HG03521 (cell line): ENCODE measurements at regions not wholly inside any gene's neighbourhood (a gene's known extent, or its start where the extent isn't known, plus 50 kb on each side); places are given as distances from the start of the nearest gene placed in this dataset.

Source experiments
- ATAC-seq: cut with Tn5 transposase; IDR thresholded peaks from one replicate; pipeline ENCODE4 v1.9.1; 2021; ENCODE audit warnings: mild to moderate bottlenecking, moderate library complexity; ENCODE audit not compliant: unreplicated experiment

- no peak for ATAC-seq
Observed at GRCh38 chr1:5661196-5662085, 330.8 kb downstream of the NPHP4 start.

DNA sequence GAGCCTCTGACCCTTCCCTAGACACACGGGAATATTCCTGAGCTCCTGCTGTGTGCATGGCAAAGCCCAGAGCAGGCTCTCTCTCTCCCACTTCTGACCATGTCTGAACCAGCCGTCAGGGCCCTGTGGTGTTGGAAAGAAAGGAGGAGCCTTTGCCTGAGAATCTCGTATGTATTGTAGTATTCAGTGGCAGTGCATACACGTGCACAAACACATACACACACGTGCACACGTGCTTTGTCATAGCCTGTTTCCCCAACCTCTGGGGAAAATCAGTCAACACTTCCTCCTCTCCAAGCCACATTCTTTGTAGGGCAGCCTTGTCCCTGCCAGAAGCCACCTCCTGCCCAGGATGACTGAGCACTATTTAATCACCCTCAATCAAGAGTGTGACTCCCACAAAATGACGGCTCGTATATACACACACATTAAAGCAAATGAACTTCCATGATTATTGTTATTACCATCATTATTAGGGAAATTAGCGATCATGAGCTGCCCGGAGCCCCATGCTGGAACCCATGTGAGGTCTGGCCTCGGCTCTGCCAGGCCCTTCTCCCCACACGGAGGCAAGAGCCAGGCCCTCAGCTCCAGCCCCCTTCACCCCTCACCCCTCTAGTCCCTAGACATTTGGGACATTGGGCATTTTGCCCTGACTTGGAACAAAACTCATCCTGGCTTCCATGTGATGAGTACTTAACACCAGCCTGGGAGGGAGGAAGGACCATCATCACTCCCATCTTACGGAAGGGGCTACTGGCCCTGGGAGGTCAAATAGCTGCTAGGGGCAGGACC, 331.9 kb downstream of the NPHP4 start:
- no peak for ATAC-seq

- ATAC-seq, result no peak
Observed at GRCh38 chr1:5659606-5660005, 332.6 kb downstream of the NPHP4 start.

DNA sequence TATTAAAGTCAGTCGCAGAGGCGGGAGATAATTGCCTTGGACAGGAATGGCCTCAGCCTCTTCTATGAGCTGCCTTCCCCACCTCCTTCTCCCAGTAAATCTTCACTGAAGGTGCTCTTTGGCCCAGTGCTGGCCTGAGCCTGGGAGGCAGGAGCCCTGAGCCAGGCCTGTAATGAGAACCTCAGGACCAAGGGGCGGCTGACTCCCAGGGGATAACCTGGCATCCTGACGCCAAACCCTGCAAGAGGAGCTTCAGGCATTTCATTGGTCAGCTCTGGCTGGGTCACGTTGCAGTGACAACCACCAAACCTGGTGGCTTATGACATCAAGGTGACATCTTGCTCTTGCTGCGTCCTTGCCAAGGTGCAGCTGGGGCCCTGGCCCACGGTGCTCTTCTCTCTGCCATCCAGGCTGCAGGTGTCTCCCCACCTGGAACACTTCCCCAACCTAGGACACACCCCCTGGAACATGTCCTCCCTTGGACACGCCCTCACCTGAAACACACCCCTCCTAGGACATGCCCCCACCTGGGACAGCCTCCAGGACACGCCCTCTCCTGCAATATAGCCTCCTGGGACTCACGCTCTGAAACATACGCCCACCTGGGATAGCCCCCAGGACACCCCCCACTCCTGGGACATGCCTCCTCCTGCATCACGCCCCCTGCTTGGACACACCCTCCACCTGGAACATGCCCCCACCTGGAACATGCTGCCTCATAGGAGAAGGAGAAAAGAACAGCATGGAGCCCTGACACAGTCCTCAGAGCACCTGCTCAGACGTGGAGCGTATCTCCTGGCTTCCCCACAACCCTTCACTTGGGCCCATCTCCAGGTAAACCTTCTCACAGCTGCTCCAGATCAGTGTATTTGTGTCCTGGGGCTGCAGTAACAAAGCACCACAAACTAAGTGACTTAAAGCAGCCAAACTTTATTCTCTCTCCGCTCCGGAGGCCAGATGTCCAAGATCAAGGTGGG, 333.6 kb downstream of the NPHP4 start:
- ATAC-seq, result no peak

DNA sequence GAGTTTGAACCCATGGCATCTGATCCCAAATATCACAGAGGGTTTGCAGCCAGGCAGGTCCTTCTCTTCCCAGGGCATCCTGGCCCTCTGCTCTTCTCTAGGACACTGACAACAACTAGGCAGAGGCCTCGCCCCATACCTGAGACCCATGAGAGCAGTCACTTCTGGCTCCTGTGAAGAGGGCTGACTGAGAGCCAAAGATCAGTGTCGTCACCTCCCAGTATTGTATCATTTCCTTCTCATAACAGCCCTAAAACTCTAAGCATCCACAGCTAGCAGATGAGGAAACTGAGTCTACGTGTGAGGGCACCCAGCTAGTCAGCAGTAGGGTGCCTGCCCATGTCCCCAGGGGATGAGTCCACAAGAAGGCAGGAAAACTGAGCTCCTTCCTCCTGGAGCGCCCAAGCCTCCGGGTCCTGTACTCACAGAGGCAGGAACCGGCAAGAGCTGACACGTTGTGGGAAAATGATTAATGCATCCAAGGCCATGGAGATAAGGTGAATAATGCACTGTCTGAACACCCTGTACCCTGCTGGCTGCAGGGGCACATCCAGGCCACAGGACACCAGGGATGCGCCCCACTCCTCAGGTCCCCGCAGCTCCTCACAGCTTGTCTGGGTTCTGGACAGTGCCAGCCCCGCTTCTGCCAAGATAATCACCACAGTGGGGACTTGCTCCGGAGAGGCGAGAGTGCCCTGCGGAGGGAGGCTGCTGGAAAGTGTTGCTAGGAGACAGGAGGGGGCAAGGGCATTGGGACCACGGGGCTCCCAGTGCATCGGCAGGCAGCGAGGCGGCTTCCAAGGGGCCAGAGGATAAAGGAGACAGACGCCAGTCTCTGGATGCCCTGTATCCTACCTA, 340.0 kb downstream of the NPHP4 start:
- no peak for ATAC-seq

GRCh38 chr1:5651473-5651872, 340.8 kb downstream of the NPHP4 start:
- no peak for ATAC-seq

DNA sequence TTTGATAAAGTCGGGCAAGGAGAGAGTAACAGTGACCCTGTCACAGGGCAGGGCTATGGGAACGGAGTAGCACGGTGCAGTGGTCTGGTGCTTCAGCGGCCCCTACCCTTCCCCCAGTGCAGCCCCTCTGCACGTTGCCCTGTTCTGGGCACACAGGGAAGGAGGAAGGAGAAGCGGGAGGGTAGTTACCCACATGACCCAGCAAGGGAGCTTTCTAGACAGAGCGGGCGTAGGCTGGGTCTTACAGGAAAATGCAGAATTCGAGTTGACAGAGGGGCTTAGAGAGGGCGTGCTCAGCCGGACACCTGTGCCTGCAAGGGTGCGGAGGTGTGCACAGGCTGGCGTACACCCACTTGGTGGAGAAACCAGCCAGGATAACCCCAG, 341.2 kb downstream of the NPHP4 start:
- no peak for ATAC-seq

- no peak for ATAC-seq
Observed at GRCh38 chr1:5650283-5651026, 341.8 kb downstream of the NPHP4 start.

DNA sequence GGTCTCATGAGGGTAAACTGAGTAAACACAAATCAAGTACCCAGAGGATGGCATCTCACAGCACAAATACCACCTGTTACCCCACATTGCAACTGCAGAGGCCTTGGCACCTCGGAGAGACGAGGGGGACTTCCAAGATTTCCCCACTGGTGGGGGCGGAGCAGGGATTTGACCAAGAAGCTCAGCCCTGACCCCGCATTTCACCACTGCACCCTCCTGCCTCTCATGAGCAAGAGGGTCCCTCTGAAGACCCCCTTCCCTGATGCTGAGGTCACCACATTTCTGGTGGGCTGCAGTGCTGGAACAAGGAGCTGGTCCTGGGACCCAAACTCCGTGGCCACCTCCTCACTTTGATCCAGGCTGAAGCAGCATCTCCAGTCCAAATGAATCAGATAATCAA, 342.4 kb downstream of the NPHP4 start:
- ATAC-seq, result no peak

- no peak for ATAC-seq
Observed at GRCh38 chr1:5649166-5649551, 343.1 kb downstream of the NPHP4 start.

DNA sequence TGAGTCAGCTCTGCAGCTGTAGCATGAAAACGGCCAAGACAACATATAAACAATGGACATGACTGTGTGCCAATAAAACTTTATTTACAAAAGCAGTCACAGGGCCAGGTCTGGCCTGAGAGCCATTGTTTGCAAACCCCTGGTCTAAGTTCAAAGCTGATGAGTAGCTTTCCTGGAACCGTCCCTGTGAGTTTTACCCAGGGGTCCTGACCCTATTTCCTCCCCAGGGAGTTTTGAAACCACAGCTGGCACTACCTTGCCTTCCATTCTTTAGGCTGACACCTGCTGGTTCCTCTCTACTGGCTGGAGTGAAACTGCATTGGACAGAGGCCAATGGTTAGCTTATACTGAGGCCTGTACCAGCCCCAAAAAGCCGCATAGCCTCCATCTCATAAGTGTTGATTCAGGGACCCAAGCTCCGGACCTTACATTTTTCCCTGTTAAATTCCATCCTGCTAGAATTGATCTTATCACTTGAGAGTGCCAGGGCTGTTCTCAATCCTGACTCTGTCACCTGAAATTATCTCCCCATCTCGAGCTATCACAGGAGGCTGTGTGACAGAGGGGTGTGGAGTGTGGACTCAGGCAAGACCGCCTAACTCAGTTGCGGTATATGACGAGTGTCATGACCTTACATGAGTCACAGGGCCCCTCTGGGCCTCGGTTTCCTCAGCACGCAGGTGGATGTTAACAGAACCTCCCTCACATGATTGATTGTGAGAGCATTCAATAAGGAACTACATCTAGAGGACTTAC, 343.6 kb downstream of the NPHP4 start:
- ATAC-seq, result no peak

DNA sequence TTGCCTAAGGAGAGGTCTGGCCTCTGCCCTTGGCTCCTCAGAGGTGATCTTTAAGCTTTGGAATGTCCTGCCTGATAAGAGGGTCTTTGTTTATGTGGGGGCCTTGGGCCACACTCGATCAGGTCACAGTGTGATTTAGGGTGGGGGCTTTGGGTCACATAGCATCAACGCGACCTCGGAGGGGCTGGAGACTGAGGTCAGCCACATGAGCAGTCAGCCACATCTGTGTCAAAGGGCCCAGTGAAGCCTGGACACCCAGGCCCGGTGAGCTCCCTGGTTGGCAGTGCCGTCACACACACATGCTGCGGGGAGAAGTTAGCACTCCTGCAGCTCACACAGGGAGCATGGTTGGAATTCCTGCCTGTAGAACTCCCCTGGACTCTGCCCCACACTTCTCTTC, 345.0 kb downstream of the NPHP4 start:
- ATAC-seq, result no peak

GRCh38 chr1:5646486-5647149, 345.6 kb downstream of the NPHP4 start:
- ATAC-seq, result no peak

DNA sequence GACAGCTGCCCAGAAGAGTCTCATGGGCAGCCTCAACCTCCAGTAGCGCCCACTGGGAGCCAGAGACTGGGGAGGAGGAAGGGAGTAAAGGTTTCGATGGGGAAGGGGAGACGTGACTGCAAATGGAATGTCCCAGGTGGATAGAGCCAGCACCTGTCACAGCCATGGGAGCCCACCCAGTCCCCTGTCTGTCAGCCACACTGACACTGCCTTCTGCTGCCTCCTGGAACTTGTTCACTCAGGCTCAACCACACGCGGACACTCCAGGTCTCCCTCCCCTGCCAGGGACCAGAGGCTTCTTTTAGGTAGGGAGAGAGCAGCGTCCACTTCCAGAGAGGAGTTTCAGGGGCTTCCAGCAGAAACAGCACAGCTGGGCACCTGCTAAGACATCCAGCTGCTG, 346.3 kb downstream of the NPHP4 start:
- ATAC-seq, result no peak

DNA sequence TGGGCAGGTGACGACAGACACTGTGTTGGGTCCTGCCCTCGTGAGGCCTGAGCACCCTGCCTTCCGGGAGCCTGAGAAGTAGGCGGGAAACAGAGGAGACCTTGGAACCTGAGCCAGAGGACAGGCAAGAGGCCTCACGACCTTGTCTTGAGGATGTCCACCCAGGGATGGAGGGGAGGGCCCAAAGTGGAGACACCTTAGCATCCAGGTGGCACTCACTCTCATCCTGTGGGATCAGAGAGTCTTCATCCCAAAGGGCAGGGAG, 347.2 kb downstream of the NPHP4 start:
- ATAC-seq, result no peak

GRCh38 chr1:5644281-5645134, 347.7 kb downstream of the NPHP4 start:
- ATAC-seq, result no peak

DNA sequence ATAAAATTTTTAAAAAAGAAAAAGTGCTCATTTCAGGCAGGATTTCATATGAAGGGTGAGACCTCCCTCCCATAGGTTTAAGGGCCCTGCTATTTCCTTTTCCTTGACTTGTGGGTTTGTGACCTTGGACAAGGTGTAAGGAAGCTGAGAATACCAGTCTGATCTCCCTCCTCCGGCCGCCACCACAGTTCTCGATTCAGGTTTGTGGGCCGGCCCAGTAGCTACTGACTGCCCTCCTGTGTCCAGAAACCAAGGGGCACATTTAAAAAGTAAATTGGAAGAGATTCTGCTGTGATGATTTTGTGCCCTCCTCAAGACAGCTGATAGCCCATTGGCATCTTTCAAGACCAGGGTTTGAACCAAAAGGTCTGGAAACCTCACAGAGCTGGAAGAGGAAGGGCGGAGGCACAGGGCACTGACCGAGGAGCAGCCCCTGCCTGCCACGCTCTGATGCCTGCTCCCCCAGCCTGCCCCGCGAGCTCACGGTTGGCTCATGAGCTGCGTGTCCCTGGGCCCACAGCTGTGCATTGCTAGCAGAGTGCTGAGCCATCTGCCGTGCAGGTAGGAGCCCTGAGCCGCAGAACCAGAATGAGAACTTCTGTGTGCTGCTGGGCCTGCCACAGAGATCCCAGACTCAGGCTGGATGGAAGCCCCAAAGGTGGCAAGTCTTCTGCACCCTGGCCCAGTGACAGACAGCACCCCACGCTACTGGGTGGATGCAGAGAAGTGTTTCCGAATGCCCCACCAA, 348.7 kb downstream of the NPHP4 start:
- ATAC-seq, result no peak
